HEK293T (cell line): ENCODE measurements at regions not wholly inside any gene's neighbourhood (a gene's known extent, or its start where the extent isn't known, plus 50 kb on each side); places are given as distances from the start of the nearest gene placed in this dataset.

Experiments used
- FOXA1 ChIP-seq: fragments of 450-650 bp; IDR thresholded peaks from 2 replicates; pipeline ENCODE4 v1.6.1; 2016; ENCODE audit warnings: mild to moderate bottlenecking
- FOXK2 ChIP-seq: fragments of 450-650 bp; IDR thresholded peaks from 2 replicates; pipeline ENCODE4 v1.6.1; 2016; ENCODE audit warnings: mild to moderate bottlenecking
- FOXM1 ChIP-seq: fragments of 450-650 bp; IDR thresholded peaks from 2 replicates; pipeline ENCODE4 v1.6.1; 2017; ENCODE audit warnings: mild to moderate bottlenecking, borderline replicate concordance
- HDGF ChIP-seq: fragments of 450-650 bp; IDR thresholded peaks from 2 replicates; pipeline ENCODE4 v1.6.1; 2017; ENCODE audit warnings: antibody characterized with exemption, borderline replicate concordance
- LEF1 ChIP-seq: fragments of 450-650 bp; IDR thresholded peaks from 2 replicates; pipeline ENCODE4 v1.6.1; 2017; ENCODE audit warnings: mild to moderate bottlenecking, borderline replicate concordance
- SP1 ChIP-seq: fragments of 450-650 bp; IDR thresholded peaks from 2 replicates; pipeline ENCODE4 v1.6.1; 2017
- TARDBP ChIP-seq: fragments of 450-650 bp; IDR thresholded peaks from 2 replicates; pipeline ENCODE4 v1.6.1; 2016
- ZNF384 ChIP-seq: fragments of 450-650 bp; IDR thresholded peaks from 2 replicates; pipeline ENCODE4 v1.6.1; 2016
- TF ChIP-seq, protein P1 (sequence below): fragments of 450-650 bp; IDR thresholded peaks from 2 replicates; pipeline ENCODE4 v1.6.1; 2016

DNA sequence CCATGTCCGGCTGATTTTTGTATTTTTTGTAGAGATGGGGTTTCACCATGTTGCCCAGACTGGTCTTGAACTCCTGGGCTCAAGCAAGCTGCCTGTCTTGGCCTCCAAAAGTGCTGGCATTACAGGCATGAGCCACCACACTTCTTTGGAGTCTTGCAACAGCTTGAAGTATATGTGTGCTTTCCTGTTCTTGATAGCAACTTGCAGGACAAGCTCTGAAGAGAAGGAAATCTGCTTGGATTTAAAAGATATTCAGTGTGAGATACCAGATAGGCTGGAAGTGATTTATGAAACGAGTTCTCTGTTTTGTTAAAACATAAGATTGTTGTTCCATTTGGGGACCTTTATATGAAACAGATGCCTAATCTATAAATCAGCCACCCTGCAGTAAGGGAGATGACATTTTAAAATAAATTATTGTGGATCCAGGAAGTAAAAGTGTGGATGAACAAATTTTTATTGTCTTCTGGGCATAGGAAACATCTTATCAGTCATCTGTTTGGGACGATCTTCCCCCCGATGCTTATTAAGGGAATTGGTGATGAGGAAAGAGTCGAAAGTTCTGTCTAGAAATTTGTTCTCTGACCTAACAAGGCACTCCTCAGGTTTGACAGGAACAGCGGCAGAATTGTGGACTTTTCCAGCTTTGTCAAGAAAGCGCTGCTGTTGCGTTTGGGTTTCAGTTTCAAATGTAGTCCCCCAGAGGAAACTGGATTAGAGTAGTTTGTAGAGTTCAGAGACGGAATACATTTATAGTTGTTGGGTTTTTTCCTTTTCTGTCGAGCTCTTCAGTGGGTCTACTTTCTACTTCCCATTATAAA, 53.7 kb upstream of the MAGI1 start:
- no peak for TF ChIP-seq HDGF
- no peak for TF ChIP-seq SP1
- no peak for TF ChIP-seq TARDBP
- no peak for TF ChIP-seq FOXA1
- TF ChIP-seq, protein P1, sequence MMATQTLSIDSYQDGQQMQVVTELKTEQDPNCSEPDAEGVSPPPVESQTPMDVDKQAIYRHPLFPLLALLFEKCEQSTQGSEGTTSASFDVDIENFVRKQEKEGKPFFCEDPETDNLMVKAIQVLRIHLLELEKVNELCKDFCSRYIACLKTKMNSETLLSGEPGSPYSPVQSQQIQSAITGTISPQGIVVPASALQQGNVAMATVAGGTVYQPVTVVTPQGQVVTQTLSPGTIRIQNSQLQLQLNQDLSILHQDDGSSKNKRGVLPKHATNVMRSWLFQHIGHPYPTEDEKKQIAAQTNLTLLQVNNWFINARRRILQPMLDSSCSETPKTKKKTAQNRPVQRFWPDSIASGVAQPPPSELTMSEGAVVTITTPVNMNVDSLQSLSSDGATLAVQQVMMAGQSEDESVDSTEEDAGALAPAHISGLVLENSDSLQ = no peak
- no peak for TF ChIP-seq FOXM1
- TF ChIP-seq FOXK2 = no peak
- no peak for TF ChIP-seq ZNF384
- no peak for TF ChIP-seq LEF1
